ENCODE measurements at regions not wholly inside any gene's neighbourhood (a gene's known extent, or its start where the extent isn't known, plus 50 kb on each side); places are given as distances from the start of the nearest gene placed in this dataset.

- WGBS (ENCODE audit: insufficient coverage): 80% methylated on average over 1 of the region's 3 CpGs
- Histone ChIP-seq H3K36me3 (ENCODE audit: control insufficient read depth in 4 of 4, insufficient read depth in 4 of 4, low read length in 3 of 4) (no peaks in the 10 kb centered on the region), H3K4me3 (ENCODE audit: control insufficient read depth in 1 of 7, extremely low read depth in 1 of 7, insufficient read depth in 4 of 7, low read depth in 2 of 7, low read length in 6 of 7) (no peak overlapping the region), H3K27ac (ENCODE audit: insufficient read depth in 1 of 2, low read depth in 1 of 2, low read length in 2 of 2, poor library complexity in 1 of 2, severe bottlenecking in 2 of 2) (no peak overlapping the region), H3K27me3 (replicated peaks in 2 of 5; ENCODE audit: control insufficient read depth in 4 of 5, insufficient read depth in 5 of 5, low read length in 4 of 5) (no peaks in the 10 kb centered on the region), H3K4me1 (ENCODE audit: control extremely low read depth in 1 of 4, control insufficient read depth in 4 of 4, insufficient read depth in 4 of 4, low read length in 3 of 4) (no peaks in the 10 kb centered on the region), H3K9me3 (ENCODE audit: control extremely low read depth in 1 of 5, control insufficient read depth in 4 of 5, insufficient read depth in 2 of 5, low read depth in 1 of 5, low read length in 4 of 5) (peaks cover 0 to 4% (median 0%) of the 10 kb centered on the region in 5 experiments)
- POLR2A ChIA-PET: no interaction called here
- CTCF ChIA-PET: no interaction called here
- no peak for DNase-seq
Observed at GRCh38 chr14:30084811-30085210, 157.2 kb upstream of the PRKD1 start.

GRCh38 chr14:30085943-30086342 is 158.3 kb upstream of the PRKD1 start:
- POLR2A ChIA-PET: no interaction called here
- H3K27ac ChIP-seq (ENCODE audit: insufficient read depth in 1 of 2, low read depth in 1 of 2, low read length in 2 of 2, poor library complexity in 1 of 2, severe bottlenecking in 2 of 2): no peak overlapping the region
- CTCF ChIA-PET: no interaction called here
- no peak overlapping the region for H3K4me3 ChIP-seq (ENCODE audit: control insufficient read depth in 1 of 7, extremely low read depth in 1 of 7, insufficient read depth in 4 of 7, low read depth in 2 of 7, low read length in 6 of 7)
- WGBS (ENCODE audit: insufficient coverage): 96% methylated on average over 2 of the region's 3 CpGs
- H3K27me3 ChIP-seq (replicated peaks in 2 of 5; ENCODE audit: control insufficient read depth in 4 of 5, insufficient read depth in 5 of 5, low read length in 4 of 5): no peaks in the 10 kb centered on the region
- H3K4me1 ChIP-seq (ENCODE audit: control extremely low read depth in 1 of 4, control insufficient read depth in 4 of 4, insufficient read depth in 4 of 4, low read length in 3 of 4): no peaks in the 10 kb centered on the region
- DNase-seq: no peak
- H3K36me3 ChIP-seq (ENCODE audit: control insufficient read depth in 4 of 4, insufficient read depth in 4 of 4, low read length in 3 of 4): no peaks in the 10 kb centered on the region
- H3K9me3 ChIP-seq (ENCODE audit: control extremely low read depth in 1 of 5, control insufficient read depth in 4 of 5, insufficient read depth in 2 of 5, low read depth in 1 of 5, low read length in 4 of 5): peaks cover 0 to 4% (median 2%) of the 10 kb centered on the region in 5 experiments

GRCh38 chr14:30088620-30089019 is 161.0 kb upstream of the PRKD1 start:
- H3K36me3 ChIP-seq (ENCODE audit: control insufficient read depth in 4 of 4, insufficient read depth in 4 of 4, low read length in 3 of 4): no peaks in the 10 kb centered on the region
- no CpG with 5 or more reads among the region's 4 CpGs for WGBS (ENCODE audit: insufficient coverage)
- H3K27me3 ChIP-seq (replicated peaks in 2 of 5; ENCODE audit: control insufficient read depth in 4 of 5, insufficient read depth in 5 of 5, low read length in 4 of 5): no peaks in the 10 kb centered on the region
- no peak for DNase-seq
- H3K4me3 ChIP-seq (ENCODE audit: control insufficient read depth in 1 of 7, extremely low read depth in 1 of 7, insufficient read depth in 4 of 7, low read depth in 2 of 7, low read length in 6 of 7): no peak overlapping the region
- no peak overlapping the region for H3K27ac ChIP-seq (ENCODE audit: insufficient read depth in 1 of 2, low read depth in 1 of 2, low read length in 2 of 2, poor library complexity in 1 of 2, severe bottlenecking in 2 of 2)
- peaks cover 0 to 13% (median 3%) of the 10 kb centered on the region in 5 experiments for H3K9me3 ChIP-seq (ENCODE audit: control extremely low read depth in 1 of 5, control insufficient read depth in 4 of 5, insufficient read depth in 2 of 5, low read depth in 1 of 5, low read length in 4 of 5)
- no peaks in the 10 kb centered on the region for H3K4me1 ChIP-seq (ENCODE audit: control extremely low read depth in 1 of 4, control insufficient read depth in 4 of 4, insufficient read depth in 4 of 4, low read length in 3 of 4)
- ChIA-PET POLR2A (no interaction called here), CTCF (interaction anchor here (1.0 kb wide), 1 partner anchor 9 kb away, joined by 3 read pairs; no protein-coding TSS in a partner anchor)

- no peak for DNase-seq
- Histone ChIP-seq H3K4me3 (ENCODE audit: control insufficient read depth in 1 of 7, extremely low read depth in 1 of 7, insufficient read depth in 4 of 7, low read depth in 2 of 7, low read length in 6 of 7) (no peak overlapping the region), H3K27ac (ENCODE audit: insufficient read depth in 1 of 2, low read depth in 1 of 2, low read length in 2 of 2, poor library complexity in 1 of 2, severe bottlenecking in 2 of 2) (no peak overlapping the region), H3K4me1 (ENCODE audit: control extremely low read depth in 1 of 4, control insufficient read depth in 4 of 4, insufficient read depth in 4 of 4, low read length in 3 of 4) (no peaks in the 10 kb centered on the region), H3K36me3 (ENCODE audit: control insufficient read depth in 4 of 4, insufficient read depth in 4 of 4, low read length in 3 of 4) (no peaks in the 10 kb centered on the region), H3K27me3 (replicated peaks in 2 of 5; ENCODE audit: control insufficient read depth in 4 of 5, insufficient read depth in 5 of 5, low read length in 4 of 5) (no peaks in the 10 kb centered on the region), H3K9me3 (ENCODE audit: control extremely low read depth in 1 of 5, control insufficient read depth in 4 of 5, insufficient read depth in 2 of 5, low read depth in 1 of 5, low read length in 4 of 5) (peaks cover 0 to 2% (median 0%) of the 10 kb centered on the region in 5 experiments)
- POLR2A ChIA-PET: no interaction called here
- CTCF ChIA-PET: no interaction called here
- 100% methylated on average over 1 of the region's 2 CpGs for WGBS (ENCODE audit: insufficient coverage)
Observed at GRCh38 chr14:30108975-30109700, 181.5 kb upstream of the PRKD1 start.

- no peaks in the 10 kb centered on the region for H3K9me3 ChIP-seq (ENCODE audit: control extremely low read depth in 1 of 5, control insufficient read depth in 4 of 5, insufficient read depth in 2 of 5, low read depth in 1 of 5, low read length in 4 of 5)
- H3K4me3 ChIP-seq (ENCODE audit: control insufficient read depth in 1 of 7, extremely low read depth in 1 of 7, insufficient read depth in 4 of 7, low read depth in 2 of 7, low read length in 6 of 7): no peak overlapping the region
- no peak overlapping the region for H3K27ac ChIP-seq (ENCODE audit: insufficient read depth in 1 of 2, low read depth in 1 of 2, low read length in 2 of 2, poor library complexity in 1 of 2, severe bottlenecking in 2 of 2)
- POLR2A ChIA-PET: no interaction called here
- H3K27me3 ChIP-seq (replicated peaks in 2 of 5; ENCODE audit: control insufficient read depth in 4 of 5, insufficient read depth in 5 of 5, low read length in 4 of 5): no peaks in the 10 kb centered on the region
- H3K4me1 ChIP-seq (ENCODE audit: control extremely low read depth in 1 of 4, control insufficient read depth in 4 of 4, insufficient read depth in 4 of 4, low read length in 3 of 4): no peaks in the 10 kb centered on the region
- no peak for DNase-seq
- CTCF ChIA-PET: no interaction called here
- no peaks in the 10 kb centered on the region for H3K36me3 ChIP-seq (ENCODE audit: control insufficient read depth in 4 of 4, insufficient read depth in 4 of 4, low read length in 3 of 4)
Observed at GRCh38 chr14:30114051-30114450, 186.4 kb upstream of the PRKD1 start.

GRCh38 chr14:30115756-30116155 is 188.1 kb upstream of the PRKD1 start:
- Histone ChIP-seq H3K36me3 (ENCODE audit: control insufficient read depth in 4 of 4, insufficient read depth in 4 of 4, low read length in 3 of 4) (no peaks in the 10 kb centered on the region), H3K4me3 (ENCODE audit: control insufficient read depth in 1 of 7, extremely low read depth in 1 of 7, insufficient read depth in 4 of 7, low read depth in 2 of 7, low read length in 6 of 7) (no peak overlapping the region), H3K4me1 (ENCODE audit: control extremely low read depth in 1 of 4, control insufficient read depth in 4 of 4, insufficient read depth in 4 of 4, low read length in 3 of 4) (no peaks in the 10 kb centered on the region), H3K27ac (ENCODE audit: insufficient read depth in 1 of 2, low read depth in 1 of 2, low read length in 2 of 2, poor library complexity in 1 of 2, severe bottlenecking in 2 of 2) (no peak overlapping the region), H3K9me3 (ENCODE audit: control extremely low read depth in 1 of 5, control insufficient read depth in 4 of 5, insufficient read depth in 2 of 5, low read depth in 1 of 5, low read length in 4 of 5) (no peaks in the 10 kb centered on the region), H3K27me3 (replicated peaks in 2 of 5; ENCODE audit: control insufficient read depth in 4 of 5, insufficient read depth in 5 of 5, low read length in 4 of 5) (no peaks in the 10 kb centered on the region)
- CTCF ChIA-PET: no interaction called here
- POLR2A ChIA-PET: no interaction called here
- WGBS (ENCODE audit: insufficient coverage): 29% methylated on average over 2 of the region's 2 CpGs
- no peak for DNase-seq

GRCh38 chr14:30118992-30119640 is 191.5 kb upstream of the PRKD1 start:
- 67% methylated on average over 1 of the region's 2 CpGs for WGBS (ENCODE audit: insufficient coverage)
- no peaks in the 10 kb centered on the region for H3K27me3 ChIP-seq (replicated peaks in 2 of 5; ENCODE audit: control insufficient read depth in 4 of 5, insufficient read depth in 5 of 5, low read length in 4 of 5)
- H3K27ac ChIP-seq (ENCODE audit: insufficient read depth in 1 of 2, low read depth in 1 of 2, low read length in 2 of 2, poor library complexity in 1 of 2, severe bottlenecking in 2 of 2): no peak overlapping the region
- ChIA-PET POLR2A (no interaction called here), CTCF (no interaction called here)
- no peaks in the 10 kb centered on the region for H3K36me3 ChIP-seq (ENCODE audit: control insufficient read depth in 4 of 4, insufficient read depth in 4 of 4, low read length in 3 of 4)
- H3K4me3 ChIP-seq (ENCODE audit: control insufficient read depth in 1 of 7, extremely low read depth in 1 of 7, insufficient read depth in 4 of 7, low read depth in 2 of 7, low read length in 6 of 7): no peak overlapping the region
- no peaks in the 10 kb centered on the region for H3K4me1 ChIP-seq (ENCODE audit: control extremely low read depth in 1 of 4, control insufficient read depth in 4 of 4, insufficient read depth in 4 of 4, low read length in 3 of 4)
- no peaks in the 10 kb centered on the region for H3K9me3 ChIP-seq (ENCODE audit: control extremely low read depth in 1 of 5, control insufficient read depth in 4 of 5, insufficient read depth in 2 of 5, low read depth in 1 of 5, low read length in 4 of 5)
- no peak for DNase-seq
